HepG2 (cell line): ENCODE measurements at regions not wholly inside any gene's neighbourhood (a gene's known extent, or its start where the extent isn't known, plus 50 kb on each side); places are given as distances from the start of the nearest gene placed in this dataset.

Experiments
- ATAC-seq: fragments of 200-7000 bp; cut with Tn5 transposase; 3 replicates; pipeline ENCODE4 v1.9.1; 2020; ENCODE audit warnings: mild to moderate bottlenecking, moderate library complexity
- BruUV-seq: library from RNA; stranded (reverse); fragments of 400-500 nt; replicated peaks from 2 replicates; lab custom pipeline; 2021; lab: Mats Ljungman, UMichigan
- CTCF ChIA-PET: fragments of 300-600 bp; formaldehyde crosslinking; extraction: SDS; loops from one replicate; lab custom pipeline; 2021; ENCODE audit warnings: low total read pairs, inconsistent platforms, low intra/inter-chr PET ratio; lab: Yijun Ruan, JAX
- POLR2A ChIA-PET: fragments of 350-600 bp; sonication (Branson Sonifier 250); formaldehyde crosslinking; loops from one replicate; lab custom pipeline; 2020; ENCODE audit warnings: antibody characterized with exemption, inconsistent platforms; lab: Yijun Ruan, JAX
- DNase-seq: peaks from one replicate; pipeline ENCODE4 v3.0.0-alpha.2; 2015; ENCODE audit warnings: low spot score
- FAIRE-seq: peaks from 3 replicates; lab custom pipeline; 2011; peaks lifted over from hg19 to GRCh38; lab: Jason Lieb, UNC
- H2AFZ ChIP-seq: one replicate; pipeline ENCODE4 v1.6.1; 2011; ENCODE audit warnings: low read length, inconsistent platforms
- H3K27ac ChIP-seq: fragments of 300-600 bp; 3 replicates; pipeline ENCODE4 v1.8.0; 2011; ENCODE audit warnings: mixed run types, mild to moderate bottlenecking, mixed read lengths, low read length, inconsistent platforms; ENCODE audit not compliant: insufficient read depth; ENCODE audit errors: extremely low read length
- H3K27me3 ChIP-seq, 2 experiments: fragments of 200-600 bp in 1 of 2; 2 replicates in 1 of 2; 3 replicates in 1 of 2; pipeline versions ENCODE4 v1.6.0 to v1.8.0; 2011; ENCODE audit warnings: low read length in 2 of 2, mild to moderate bottlenecking in 2 of 2, moderate library complexity in 2 of 2, inconsistent platforms in 1 of 2; ENCODE audit not compliant: insufficient read depth in 2 of 2, control insufficient read depth in 1 of 2
- H3K36me3 ChIP-seq, 2 experiments: fragments of 200-600 bp in 1 of 2; replicated peaks in 1 of 2; 2 replicates in 1 of 2; 3 replicates in 1 of 2; pipeline versions ENCODE4 v1.5.1 to v1.8.0; 2011; ENCODE audit warnings: low read length in 2 of 2, inconsistent platforms in 1 of 2; ENCODE audit not compliant: insufficient read depth in 2 of 2, control insufficient read depth in 1 of 2
- H3K4me1 ChIP-seq: 2 replicates; pipeline ENCODE4 v1.5.1; 2012; ENCODE audit warnings: low read length, inconsistent platforms; ENCODE audit not compliant: insufficient read depth
- H3K4me2 ChIP-seq: 2 replicates; pipeline ENCODE4 v1.6.0; 2011; ENCODE audit warnings: low read depth, low read length, inconsistent platforms
- H3K4me3 ChIP-seq, 3 experiments: fragments of 200-600 bp in 1 of 3; sonication (generic), shearing (Covaris generic) in 1 of 3; replicated peaks in 1 of 3; 2 replicates each; pipeline ENCODE4 v1.5.1; 2011 to 2016; ENCODE audit warnings: low read length in 3 of 3, inconsistent platforms in 2 of 3, low read depth in 2 of 3, mild to moderate bottlenecking in 2 of 3, control low read depth in 1 of 3, mixed read lengths in 1 of 3; ENCODE audit not compliant: insufficient read depth in 1 of 3
- H3K79me2 ChIP-seq: one replicate; pipeline ENCODE4 v1.6.1; 2011; ENCODE audit warnings: low read length, inconsistent platforms; ENCODE audit not compliant: insufficient read depth
- H3K9ac ChIP-seq: 2 replicates; pipeline ENCODE4 v1.6.0; 2011; ENCODE audit warnings: mild to moderate bottlenecking, low read depth, low read length, inconsistent platforms; ENCODE audit not compliant: insufficient read depth
- H3K9me3 ChIP-seq: 2 replicates; pipeline ENCODE4 v1.5.1; 2012; ENCODE audit warnings: mild to moderate bottlenecking, low read length
- H4K20me1 ChIP-seq: 2 replicates; pipeline ENCODE4 v1.6.0; 2011; ENCODE audit warnings: inconsistent platforms, mild to moderate bottlenecking, low read length, moderate library complexity; ENCODE audit not compliant: insufficient read depth
- ADNP ChIP-seq: sonication (generic); formaldehyde crosslinking; IDR thresholded peaks from 2 replicates; pipeline ENCODE4 v1.4.0; 2020; ENCODE audit warnings: missing genetic modification reagents
- CEBPB ChIP-seq: IDR thresholded peaks from 2 replicates; pipeline ENCODE4 v1.6.1; 2011; ENCODE audit warnings: low read depth, low read length, improper control_type of control experiment, borderline replicate concordance
- KDM3A ChIP-seq: IDR thresholded peaks from 2 replicates; pipeline ENCODE4 v1.6.1; 2018; ENCODE audit warnings: low read depth, missing compliant biosample characterization
- MBD4 ChIP-seq: IDR thresholded peaks from 2 replicates; pipeline ENCODE4 v1.6.1; 2012; ENCODE audit warnings: low read length, inconsistent platforms, borderline replicate concordance
- NFIB ChIP-seq: sonication (generic); formaldehyde crosslinking; IDR thresholded peaks from 2 replicates; pipeline ENCODE4 v1.9.0; 2021; ENCODE audit warnings: missing genetic modification reagents, mild to moderate bottlenecking, borderline replicate concordance
- ZNF83 ChIP-seq: sonication (generic); formaldehyde crosslinking; IDR thresholded peaks from 2 replicates; pipeline ENCODE4 v1.4.0; 2020; ENCODE audit warnings: missing genetic modification reagents, mild to moderate bottlenecking, borderline replicate concordance
- WGBS: methylation state at CpG from one replicate; pipeline ENCODE4 v1.1.6; 2017; ENCODE audit warnings: low lambda C conversion rate; 5-methylcytosine and 5-hydroxymethylcytosine counted together
- in situ Hi-C: cut with HindIII; loops from 2 replicates; pipeline ENCODE4 v1.10.0; 2017; ENCODE audit warnings: low pct_unique_long_range_greater_than_20kb; ENCODE audit not compliant: extremely low pct_ligation_motif_present
- intact Hi-C: fragments of 100-400 bp; cut with micrococcal nuclease; formaldehyde crosslinking; loops from one replicate; pipeline ENCODE4 v1.10.0; 2022; ENCODE audit not compliant: unreplicated experiment
- TF ChIP-seq, protein P1 (sequence below): sonication (generic); formaldehyde crosslinking; IDR thresholded peaks from 2 replicates; pipeline ENCODE4 v1.5.1; 2020; ENCODE audit warnings: missing genetic modification reagents, mild to moderate bottlenecking, borderline replicate concordance
- TF ChIP-seq, protein P2 (sequence below): sonication (generic); formaldehyde crosslinking; IDR thresholded peaks from 2 replicates; pipeline ENCODE4 v1.4.0; 2020; ENCODE audit warnings: missing genetic modification reagents

DNA sequence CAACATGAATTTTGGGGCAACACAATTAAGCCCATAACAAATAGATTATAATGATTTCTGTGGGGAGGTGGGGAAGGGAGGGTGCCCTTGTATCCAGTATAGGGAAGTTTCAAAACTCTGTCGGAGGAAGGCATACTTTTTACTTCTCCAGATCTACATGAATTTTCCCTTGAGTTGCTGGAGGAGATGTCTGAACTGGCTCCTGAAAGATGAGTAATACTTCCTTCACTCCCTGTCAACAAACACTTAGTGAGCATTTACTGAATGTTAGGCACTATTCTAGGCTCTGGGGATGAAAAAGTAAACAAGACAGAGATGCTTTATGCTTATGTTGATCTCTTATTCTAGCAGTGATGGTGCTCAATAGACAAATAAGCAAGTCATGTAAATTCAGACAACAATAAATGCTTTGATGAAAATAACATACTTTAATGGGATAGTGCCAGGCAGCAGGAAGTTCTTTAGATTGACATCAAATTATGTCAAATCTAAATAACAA, 197.9 kb upstream of the ANKH start:
- WGBS: 48% methylated on average over 1 of the region's 1 CpG
- BruUV-seq: no TSS peak
- TF ChIP-seq ADNP (CRISPR knock-in tag): no peak
- no peak for TF ChIP-seq NFIB (CRISPR knock-in tag)
- TF ChIP-seq, protein P1, sequence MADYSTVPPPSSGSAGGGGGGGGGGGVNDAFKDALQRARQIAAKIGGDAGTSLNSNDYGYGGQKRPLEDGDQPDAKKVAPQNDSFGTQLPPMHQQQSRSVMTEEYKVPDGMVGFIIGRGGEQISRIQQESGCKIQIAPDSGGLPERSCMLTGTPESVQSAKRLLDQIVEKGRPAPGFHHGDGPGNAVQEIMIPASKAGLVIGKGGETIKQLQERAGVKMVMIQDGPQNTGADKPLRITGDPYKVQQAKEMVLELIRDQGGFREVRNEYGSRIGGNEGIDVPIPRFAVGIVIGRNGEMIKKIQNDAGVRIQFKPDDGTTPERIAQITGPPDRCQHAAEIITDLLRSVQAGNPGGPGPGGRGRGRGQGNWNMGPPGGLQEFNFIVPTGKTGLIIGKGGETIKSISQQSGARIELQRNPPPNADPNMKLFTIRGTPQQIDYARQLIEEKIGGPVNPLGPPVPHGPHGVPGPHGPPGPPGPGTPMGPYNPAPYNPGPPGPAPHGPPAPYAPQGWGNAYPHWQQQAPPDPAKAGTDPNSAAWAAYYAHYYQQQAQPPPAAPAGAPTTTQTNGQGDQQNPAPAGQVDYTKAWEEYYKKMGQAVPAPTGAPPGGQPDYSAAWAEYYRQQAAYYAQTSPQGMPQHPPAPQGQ (CRISPR knock-in tag): no peak
- no peak for TF ChIP-seq ZNF83 (CRISPR knock-in tag)
- TF ChIP-seq KDM3A (CRISPR knock-in tag): no peak
- no peak for TF ChIP-seq MBD4
- TF ChIP-seq, protein P2, sequence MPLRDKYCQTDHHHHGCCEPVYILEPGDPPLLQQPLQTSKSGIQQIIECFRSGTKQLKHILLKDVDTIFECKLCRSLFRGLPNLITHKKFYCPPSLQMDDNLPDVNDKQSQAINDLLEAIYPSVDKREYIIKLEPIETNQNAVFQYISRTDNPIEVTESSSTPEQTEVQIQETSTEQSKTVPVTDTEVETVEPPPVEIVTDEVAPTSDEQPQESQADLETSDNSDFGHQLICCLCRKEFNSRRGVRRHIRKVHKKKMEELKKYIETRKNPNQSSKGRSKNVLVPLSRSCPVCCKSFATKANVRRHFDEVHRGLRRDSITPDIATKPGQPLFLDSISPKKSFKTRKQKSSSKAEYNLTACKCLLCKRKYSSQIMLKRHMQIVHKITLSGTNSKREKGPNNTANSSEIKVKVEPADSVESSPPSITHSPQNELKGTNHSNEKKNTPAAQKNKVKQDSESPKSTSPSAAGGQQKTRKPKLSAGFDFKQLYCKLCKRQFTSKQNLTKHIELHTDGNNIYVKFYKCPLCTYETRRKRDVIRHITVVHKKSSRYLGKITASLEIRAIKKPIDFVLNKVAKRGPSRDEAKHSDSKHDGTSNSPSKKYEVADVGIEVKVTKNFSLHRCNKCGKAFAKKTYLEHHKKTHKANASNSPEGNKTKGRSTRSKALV (CRISPR knock-in tag): no peak
- no peak for TF ChIP-seq CEBPB
- Histone ChIP-seq H3K27ac (no peak overlapping the region), H3K4me1 (no peaks in the 10 kb centered on the region), H3K4me2 (no peak overlapping the region), H3K27me3 (peaks cover 0 to 6% of the 10 kb centered on the region in 2 experiments; a peak in 2 of 5 replicates), H3K79me2 (no peaks in the 10 kb centered on the region), H3K9ac (no peak overlapping the region), H2AFZ (no peak overlapping the region), H3K9me3 (no peaks in the 10 kb centered on the region), H3K4me3 (no peak overlapping the region), H4K20me1 (no peaks in the 10 kb centered on the region), H3K36me3 (no peaks in the 10 kb centered on the region)
- ChIA-PET POLR2A (no interaction called here), CTCF (no interaction called here)
- DNase-seq: no peak
- intact Hi-C loops: no loop called here
- no peak for FAIRE-seq
- no peak for ATAC-seq
- in situ Hi-C loops: no loop called here
